B cell (primary cell): ENCODE measurements at regions not wholly inside any gene's neighbourhood (a gene's known extent, or its start where the extent isn't known, plus 50 kb on each side); places are given as distances from the start of the nearest gene placed in this dataset.

Source experiments
- ATAC-seq: fragments of 200-7000 bp; cut with Tn5 transposase; one replicate; pipeline ENCODE4 v1.10.0; 2021; ENCODE audit warnings: low read depth, mild to moderate bottlenecking, moderate number of reproducible peaks, moderate library complexity
- CTCF ChIA-PET: fragments of 350-600 bp; sonication (Branson Sonifier 250); formaldehyde crosslinking; loops from one replicate; lab custom pipeline; 2021; ENCODE audit warnings: antibody characterized with exemption, inconsistent platforms; lab: Charles Lee
- POLR2A ChIA-PET: fragments of 350-600 bp; sonication (Branson Sonifier 250); formaldehyde crosslinking; loops from one replicate; lab custom pipeline; 2021; ENCODE audit warnings: antibody characterized with exemption; lab: Charles Lee
- DNase-seq: peaks from one replicate; pipeline ENCODE4 v3.0.0; 2013
- H2AFZ ChIP-seq: 2 replicates; pipeline ENCODE4 v1.6.1; 2012; ENCODE audit warnings: mild to moderate bottlenecking, low read depth, low read length; ENCODE audit not compliant: insufficient read depth, poor library complexity, severe bottlenecking
- H3K27ac ChIP-seq, 2 donors: 1 replicate in 1 of 2; 2 replicates in 1 of 2; pipeline ENCODE4 v1.5.1; 2012 to 2013; ENCODE audit warnings: low read length in 2 of 2, mild to moderate bottlenecking in 2 of 2, moderate library complexity in 1 of 2
- H3K27me3 ChIP-seq, 4 experiments: fragments of 200-600 bp in 1 of 4; sonication (generic) in 1 of 4; replicated peaks in 1 of 4; 1 replicate in 2 of 4; 2 replicates in 2 of 4; pipeline versions ENCODE4 v1.6.1 to v1.7.0; 2013 to 2016; ENCODE audit warnings: low read length in 3 of 4, mild to moderate bottlenecking in 2 of 4, mixed read lengths in 1 of 4, moderate library complexity in 1 of 4; ENCODE audit not compliant: insufficient read depth in 4 of 4, control insufficient read depth in 3 of 4; ENCODE audit errors: control extremely low read depth in 1 of 4
- H3K36me3 ChIP-seq, 2 experiments: replicated peaks in 1 of 2; 1 replicate in 1 of 2; 2 replicates in 1 of 2; pipeline versions ENCODE4 v1.6.1 to v1.7.1; 2013; ENCODE audit warnings: low read length in 1 of 2; ENCODE audit not compliant: insufficient read depth in 2 of 2, control insufficient read depth in 1 of 2; ENCODE audit errors: control extremely low read depth in 1 of 2, extremely low read depth in 1 of 2
- H3K4me1 ChIP-seq, 2 donors: fragments of 200-600 bp in 1 of 2; sonication (generic) in 1 of 2; 1 replicate in 1 of 2; 2 replicates in 1 of 2; pipeline versions ENCODE4 v1.5.1 to v1.6.1; 2013 to 2017; ENCODE audit warnings: low read length in 2 of 2; ENCODE audit not compliant: control insufficient read depth in 2 of 2, insufficient read depth in 2 of 2
- H3K4me2 ChIP-seq: replicated peaks from 2 replicates; pipeline ENCODE3; 2012; ENCODE audit warnings: mild to moderate bottlenecking, low read depth, low read length; ENCODE audit not compliant: poor library complexity, severe bottlenecking
- H3K4me3 ChIP-seq, 5 experiments: fragments of 200-600 bp in 1 of 5; sonication (generic) in 1 of 5; 1 replicate in 3 of 5; 2 replicates in 2 of 5; pipeline versions ENCODE4 v1.5.1 to v1.7.0; 2011 to 2016; ENCODE audit warnings: low read length in 4 of 5, mild to moderate bottlenecking in 4 of 5, low read depth in 2 of 5, control low read depth in 1 of 5, moderate library complexity in 1 of 5; ENCODE audit not compliant: insufficient read depth in 1 of 5; ENCODE audit errors: control extremely low read depth in 1 of 5, extremely low read depth in 1 of 5
- H3K79me2 ChIP-seq: fragments of 200-600 bp; sonication (generic); one replicate; pipeline ENCODE4 v1.6.0; 2016; ENCODE audit warnings: low read length; ENCODE audit not compliant: control insufficient read depth, insufficient read depth
- H3K9ac ChIP-seq: fragments of 200-600 bp; sonication (generic); 2 replicates; pipeline ENCODE4 v1.6.1; 2017; ENCODE audit warnings: mild to moderate bottlenecking, low read length, moderate library complexity
- H3K9me3 ChIP-seq, 3 donors: one replicate each; pipeline versions ENCODE4 v1.6.1 to v1.7.1; 2013; ENCODE audit warnings: low read length in 2 of 3; ENCODE audit not compliant: control insufficient read depth in 2 of 3, insufficient read depth in 1 of 3; ENCODE audit errors: control extremely low read depth in 1 of 3
- H4K20me1 ChIP-seq: 2 replicates; pipeline ENCODE4 v1.6.0; 2012; ENCODE audit warnings: mild to moderate bottlenecking, low read length; ENCODE audit not compliant: insufficient read depth, control insufficient read depth, poor library complexity, severe bottlenecking
- H3K27ac Mint-ChIP-seq: one replicate; pipeline ENCODE4 v1.8.0; 2021; ENCODE audit warnings: mixed read lengths
- H3K27me3 Mint-ChIP-seq: one replicate; pipeline ENCODE4 v1.8.0; 2021; ENCODE audit warnings: mixed read lengths
- H3K4me1 Mint-ChIP-seq: one replicate; pipeline ENCODE4 v1.8.0; 2021; ENCODE audit warnings: mixed read lengths
- H3K4me3 Mint-ChIP-seq: one replicate; pipeline ENCODE4 v1.8.0; 2021; ENCODE audit warnings: mixed read lengths
- H3K9me3 Mint-ChIP-seq: one replicate; pipeline ENCODE4 v1.8.0; 2022; ENCODE audit warnings: mixed read lengths; ENCODE audit not compliant: insufficient read depth
- EZH2 ChIP-seq: IDR thresholded peaks from 2 replicates; pipeline ENCODE4 v1.6.1; 2012; ENCODE audit warnings: borderline replicate concordance, low read depth, mild to moderate bottlenecking, moderate library complexity, low read length; ENCODE audit not compliant: insufficient read depth, poor library complexity, severe bottlenecking
- WGBS: methylation state at CpG from one replicate; pipeline ENCODE4 v1.1.5; 2013; ENCODE audit warnings: missing lambda C conversion rate; ENCODE audit not compliant: insufficient coverage; 5-methylcytosine and 5-hydroxymethylcytosine counted together
- intact Hi-C: fragments of 100-400 bp; cut with micrococcal nuclease; formaldehyde crosslinking; loops from one replicate; pipeline ENCODE4 v1.10.0; 2022
- TF ChIP-seq, protein P1 (sequence below): fragments of 200-600 bp; IDR thresholded peaks from one replicate; pipeline ENCODE4 v1.8.0; 2022; ENCODE audit warnings: antibody characterized with exemption, mild to moderate bottlenecking

DNA sequence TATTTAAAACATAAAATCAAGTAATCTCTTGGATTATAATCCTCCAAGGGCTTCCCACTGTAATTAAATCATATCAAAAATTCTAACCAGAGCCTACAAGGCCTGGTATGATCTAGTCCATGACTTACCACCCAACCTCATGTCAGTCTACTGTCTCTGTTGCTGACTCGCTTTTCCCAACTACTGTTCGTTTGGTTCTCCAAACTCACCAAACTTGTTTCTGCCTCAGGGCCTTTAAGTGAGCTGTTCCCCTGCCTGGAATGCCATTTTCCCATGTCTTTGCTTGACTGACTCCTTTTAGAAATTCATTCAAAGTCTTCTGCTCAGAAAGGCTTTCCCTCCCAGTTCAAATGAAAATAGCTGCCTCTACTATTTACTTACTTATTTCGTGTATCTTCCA is 95.9 kb downstream of the ZC3H11B start:
- Histone ChIP-seq H3K9ac (no peak overlapping the region), H2AFZ (no peak overlapping the region), H3K4me3 (no peak overlapping the region), H3K79me2 (no peaks in the 10 kb centered on the region), H3K36me3 (no peaks in the 10 kb centered on the region), H3K27ac (no peak overlapping the region), H3K9me3 (no peaks in the 10 kb centered on the region), H3K4me1 (no peaks in the 10 kb centered on the region), H3K4me2 (no peak overlapping the region), H4K20me1 (no peaks in the 10 kb centered on the region), H3K27me3 (no peaks in the 10 kb centered on the region)
- no peak for DNase-seq
- no peak overlapping the region for H3K4me3 Mint-ChIP-seq
- H3K4me1 Mint-ChIP-seq, result no peaks in the 10 kb centered on the region
- no peak overlapping the region for H3K27ac Mint-ChIP-seq
- no peak for TF ChIP-seq EZH2
- no peaks in the 10 kb centered on the region for H3K27me3 Mint-ChIP-seq
- no peak for ATAC-seq
- WGBS, result 76% methylated on average over 2 of the region's 3 CpGs
- POLR2A ChIA-PET, result no interaction called here
- no peaks in the 10 kb centered on the region for H3K9me3 Mint-ChIP-seq
- intact Hi-C loops, result no loop called here
- CTCF ChIA-PET, result no interaction called here

DNA sequence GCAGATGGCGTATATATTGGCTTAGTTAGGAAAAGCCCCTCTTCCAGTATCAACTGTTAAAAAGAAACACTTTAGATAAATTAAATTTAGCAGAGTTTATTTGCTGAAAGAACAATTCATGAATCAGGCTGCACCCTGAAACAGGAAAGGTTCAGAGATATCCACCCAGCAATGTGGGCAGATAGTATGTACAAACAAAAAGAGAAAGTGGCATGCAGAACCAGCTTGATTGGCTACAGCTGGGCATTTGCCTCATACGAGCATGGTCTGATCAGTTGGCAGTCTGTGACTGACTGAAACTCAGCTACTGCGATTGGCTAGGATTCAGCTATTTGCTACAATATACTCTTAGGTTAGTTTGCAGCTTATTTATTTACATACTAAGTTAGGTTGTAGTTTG is 98.2 kb downstream of the ZC3H11B start:
- no peak for DNase-seq
- CTCF ChIA-PET, result no interaction called here
- 60% methylated on average over 1 of the region's 3 CpGs for WGBS

More for the DNA sequence above, 98.2 kb downstream of the ZC3H11B start:
- no peaks in the 10 kb centered on the region for H3K27me3 Mint-ChIP-seq
- Histone ChIP-seq H3K4me1 (no peaks in the 10 kb centered on the region), H2AFZ (no peak overlapping the region), H3K9me3 (no peaks in the 10 kb centered on the region), H3K4me3 (no peak overlapping the region), H3K4me2 (no peak overlapping the region), H3K27ac (no peak overlapping the region), H3K27me3 (no peaks in the 10 kb centered on the region), H3K36me3 (no peaks in the 10 kb centered on the region), H3K79me2 (no peaks in the 10 kb centered on the region), H3K9ac (no peak overlapping the region), H4K20me1 (no peaks in the 10 kb centered on the region)
- H3K4me3 Mint-ChIP-seq, result no peak overlapping the region
- H3K4me1 Mint-ChIP-seq, result no peaks in the 10 kb centered on the region
- no peaks in the 10 kb centered on the region for H3K9me3 Mint-ChIP-seq
- intact Hi-C loops, result loop anchor here (1.0 kb wide), 1 partner anchor 10 kb away; no protein-coding TSS in a partner anchor
- H3K27ac Mint-ChIP-seq, result no peak overlapping the region
- ATAC-seq, result no peak
- TF ChIP-seq, protein P1, sequence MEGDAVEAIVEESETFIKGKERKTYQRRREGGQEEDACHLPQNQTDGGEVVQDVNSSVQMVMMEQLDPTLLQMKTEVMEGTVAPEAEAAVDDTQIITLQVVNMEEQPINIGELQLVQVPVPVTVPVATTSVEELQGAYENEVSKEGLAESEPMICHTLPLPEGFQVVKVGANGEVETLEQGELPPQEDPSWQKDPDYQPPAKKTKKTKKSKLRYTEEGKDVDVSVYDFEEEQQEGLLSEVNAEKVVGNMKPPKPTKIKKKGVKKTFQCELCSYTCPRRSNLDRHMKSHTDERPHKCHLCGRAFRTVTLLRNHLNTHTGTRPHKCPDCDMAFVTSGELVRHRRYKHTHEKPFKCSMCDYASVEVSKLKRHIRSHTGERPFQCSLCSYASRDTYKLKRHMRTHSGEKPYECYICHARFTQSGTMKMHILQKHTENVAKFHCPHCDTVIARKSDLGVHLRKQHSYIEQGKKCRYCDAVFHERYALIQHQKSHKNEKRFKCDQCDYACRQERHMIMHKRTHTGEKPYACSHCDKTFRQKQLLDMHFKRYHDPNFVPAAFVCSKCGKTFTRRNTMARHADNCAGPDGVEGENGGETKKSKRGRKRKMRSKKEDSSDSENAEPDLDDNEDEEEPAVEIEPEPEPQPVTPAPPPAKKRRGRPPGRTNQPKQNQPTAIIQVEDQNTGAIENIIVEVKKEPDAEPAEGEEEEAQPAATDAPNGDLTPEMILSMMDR, result no peak
- POLR2A ChIA-PET, result no interaction called here
